ENCODE measurements at regions not wholly inside any gene's neighbourhood (a gene's known extent, or its start where the extent isn't known, plus 50 kb on each side); places are given as distances from the start of the nearest gene placed in this dataset.

GRCh38 chr6:7042654-7043545 lies 64.9 kb upstream of the RREB1 start:
- no peak for TF ChIP-seq CTCF (conservative IDR thresholded peaks at IDR 0.05; ENCODE audit: low read depth, low read length)
- TF ChIP-seq EZH2 (IDR thresholded peaks at IDR 0.05; ENCODE audit: borderline replicate concordance, low read depth, low read length, poor library complexity, severe bottlenecking), result no peak
